NCI-H1048 (cell line): ENCODE measurements at regions not wholly inside any gene's neighbourhood (a gene's known extent, or its start where the extent isn't known, plus 50 kb on each side); places are given as distances from the start of the nearest gene placed in this dataset.
"Not testable (repeated sequence)": the region's sequence is repeated elsewhere in the genome, so short reads cannot be mapped to it uniquely, and the experiment has no call there.

ENCODE experiments used
- DNase-seq: peaks from one replicate; lab custom pipeline; 2025; lab: John Stamatoyannopoulos, UW

GRCh38 chr15:95138604-95139270 is 907.4 kb downstream of the MCTP2 start:
- no peak for DNase-seq

GRCh38 chr15:95141486-95141885 is 910.1 kb downstream of the MCTP2 start:
- DNase-seq: no peak

- no peak for DNase-seq
Measured at GRCh38 chr15:95142531-95142930, 911.2 kb downstream of the MCTP2 start.

GRCh38 chr15:95146481-95146880 is 915.1 kb downstream of the MCTP2 start:
- DNase-seq: no peak

- DNase-seq: no peak
Measured at GRCh38 chr15:95148183-95148582, 916.8 kb downstream of the MCTP2 start.

GRCh38 chr15:95149036-95149435 is 917.7 kb downstream of the MCTP2 start:
- no peak for DNase-seq

GRCh38 chr15:95149771-95150170 is 918.4 kb downstream of the MCTP2 start:
- DNase-seq: no peak

GRCh38 chr15:95150466-95150865 is 919.1 kb downstream of the MCTP2 start:
- no peak for DNase-seq

GRCh38 chr15:95152741-95153140 is 921.4 kb downstream of the MCTP2 start:
- no peak for DNase-seq

GRCh38 chr15:95153201-95153600 is 921.8 kb downstream of the MCTP2 start:
- DNase-seq: not testable (repeated sequence)

GRCh38 chr15:95160316-95160715 is 929.0 kb downstream of the MCTP2 start:
- DNase-seq: no peak

GRCh38 chr15:95162069-95162468 is 930.7 kb downstream of the MCTP2 start:
- DNase-seq: no peak

GRCh38 chr15:95162531-95162930 is 931.2 kb downstream of the MCTP2 start:
- DNase-seq: no peak

- no peak for DNase-seq
Measured at GRCh38 chr15:95162967-95163531, 931.7 kb downstream of the MCTP2 start.

- DNase-seq: no peak
Measured at GRCh38 chr15:95168152-95168551, 936.8 kb downstream of the MCTP2 start.

GRCh38 chr15:95168951-95169431 is 937.6 kb downstream of the MCTP2 start:
- DNase-seq: no peak

- no peak for DNase-seq
Measured at GRCh38 chr15:95169541-95170459, 938.4 kb downstream of the MCTP2 start.

GRCh38 chr15:95170561-95171380 is 939.4 kb downstream of the MCTP2 start:
- DNase-seq: no peak

GRCh38 chr15:95171564-95171963 is 940.2 kb downstream of the MCTP2 start:
- DNase-seq: no peak

- DNase-seq: no peak
Measured at GRCh38 chr15:95174301-95175259, 943.2 kb downstream of the MCTP2 start.
